ENCODE measurements at regions not wholly inside any gene's neighbourhood (a gene's known extent, or its start where the extent isn't known, plus 50 kb on each side); places are given as distances from the start of the nearest gene placed in this dataset.

- TF ChIP-seq CTCF (IDR thresholded peaks at IDR 0.05) (no peak), EZH2 (IDR thresholded peaks at IDR 0.05) (no peak), EZH2phosphoT487 (IDR thresholded peaks at IDR 0.05) (no peak)
These were observed 104.0 kb upstream of the LHX1 start for GRCh38 chr17:36833279-36833678.

All from neural progenitor cell (in vitro differentiated cells).